ENCODE measurements at regions not wholly inside any gene's neighbourhood (a gene's known extent, or its start where the extent isn't known, plus 50 kb on each side); places are given as distances from the start of the nearest gene placed in this dataset.

GRCh38 chrX:20511792-20512191 is 245.1 kb upstream of the RPS6KA3 start:
- Mint-ChIP-seq H3K4me3 (no peak overlapping the region), H3K27ac (no peak overlapping the region), H3K36me3 (peaks cover 0 to 8% (median 0%) of the 10 kb centered on the region in 5 donors), H3K27me3 (peaks cover 0 to 23% (median 3%) of the 10 kb centered on the region in 5 donors), H3K4me1 (peaks cover 0 to 23% (median 0%) of the 10 kb centered on the region in 7 donors), H3K9me3 (peaks cover 0 to 5% (median 0%) of the 10 kb centered on the region in 11 donors)
- no peak overlapping the region for H3K27ac ChIP-seq (ENCODE audit: low read depth, low read length)
- intact Hi-C loops (cut with micrococcal nuclease): no loop called here
- no peaks in the 10 kb centered on the region for H3K27me3 ChIP-seq (ENCODE audit: control insufficient read depth in 2 of 2, insufficient read depth in 2 of 2, low read length in 2 of 2)
- ChIA-PET POLR2A (interaction anchor here (0.6 kb wide), 1 partner anchor 597 kb away, joined by 3 read pairs; no protein-coding TSS in a partner anchor), CTCF (interaction anchor here (0.5 kb wide), 1 partner anchor 796 kb away, joined by 3 read pairs; no protein-coding TSS in a partner anchor)
- no peaks in the 10 kb centered on the region for H3K4me1 ChIP-seq (ENCODE audit: control insufficient read depth in 2 of 2, insufficient read depth in 2 of 2, low read length in 2 of 2)
- no peaks in the 10 kb centered on the region for H3K9me3 ChIP-seq (ENCODE audit: control insufficient read depth in 2 of 3, low read length in 3 of 3)
- no peak overlapping the region for H3K4me3 ChIP-seq (ENCODE audit: low read length)
- DNase-seq (no peak), ATAC-seq (no peak)
- H3K36me3 ChIP-seq (ENCODE audit: control insufficient read depth in 2 of 3, insufficient read depth in 3 of 3, low read length in 3 of 3): no peaks in the 10 kb centered on the region

- Mint-ChIP-seq H3K27ac (no peak overlapping the region), H3K36me3 (peaks cover 0 to 5% (median 0%) of the 10 kb centered on the region in 5 donors), H3K9me3 (peaks cover 0 to 2% (median 0%) of the 10 kb centered on the region in 11 donors), H3K4me3 (no peak overlapping the region), H3K27me3 (peaks cover 0 to 35% (median 5%) of the 10 kb centered on the region in 5 donors), H3K4me1 (peaks cover 0 to 2% (median 0%) of the 10 kb centered on the region in 7 donors)
- Histone ChIP-seq H3K4me1 (ENCODE audit: control insufficient read depth in 2 of 2, insufficient read depth in 2 of 2, low read length in 2 of 2) (no peaks in the 10 kb centered on the region), H3K36me3 (ENCODE audit: control insufficient read depth in 2 of 3, insufficient read depth in 3 of 3, low read length in 3 of 3) (no peaks in the 10 kb centered on the region), H3K27me3 (ENCODE audit: control insufficient read depth in 2 of 2, insufficient read depth in 2 of 2, low read length in 2 of 2) (no peaks in the 10 kb centered on the region), H3K27ac (ENCODE audit: low read depth, low read length) (no peak overlapping the region), H3K9me3 (ENCODE audit: control insufficient read depth in 2 of 3, low read length in 3 of 3) (no peaks in the 10 kb centered on the region), H3K4me3 (ENCODE audit: low read length) (no peak overlapping the region)
- no peak for DNase-seq
- CTCF ChIA-PET: no interaction called here
- POLR2A ChIA-PET: no interaction called here
- intact Hi-C loops (cut with micrococcal nuclease): no loop called here
- no peak for ATAC-seq
These were observed 241.4 kb upstream of the RPS6KA3 start for GRCh38 chrX:20507901-20508620.

- H3K27ac ChIP-seq (ENCODE audit: low read depth, low read length): no peak overlapping the region
- Mint-ChIP-seq H3K4me3 (no peak overlapping the region), H3K9me3 (peaks cover 0 to 2% (median 0%) of the 10 kb centered on the region in 11 donors), H3K27ac (no peak overlapping the region), H3K4me1 (peaks cover 0 to 2% (median 0%) of the 10 kb centered on the region in 7 donors), H3K27me3 (peaks cover 0 to 44% (median 5%) of the 10 kb centered on the region in 5 donors), H3K36me3 (peaks cover 0 to 7% (median 0%) of the 10 kb centered on the region in 5 donors)
- ChIA-PET POLR2A (no interaction called here), CTCF (no interaction called here)
- intact Hi-C loops (cut with micrococcal nuclease): no loop called here
- H3K4me1 ChIP-seq (ENCODE audit: control insufficient read depth in 2 of 2, insufficient read depth in 2 of 2, low read length in 2 of 2): no peaks in the 10 kb centered on the region
- DNase-seq: no peak
- H3K36me3 ChIP-seq (ENCODE audit: control insufficient read depth in 2 of 3, insufficient read depth in 3 of 3, low read length in 3 of 3): no peaks in the 10 kb centered on the region
- H3K4me3 ChIP-seq (ENCODE audit: low read length): no peak overlapping the region
- H3K27me3 ChIP-seq (ENCODE audit: control insufficient read depth in 2 of 2, insufficient read depth in 2 of 2, low read length in 2 of 2): no peaks in the 10 kb centered on the region
- H3K9me3 ChIP-seq (ENCODE audit: control insufficient read depth in 2 of 3, low read length in 3 of 3): no peaks in the 10 kb centered on the region
- no peak for ATAC-seq
These were observed 240.0 kb upstream of the RPS6KA3 start for GRCh38 chrX:20506739-20507138.

GRCh38 chrX:20500949-20501348 is 234.2 kb upstream of the RPS6KA3 start:
- POLR2A ChIA-PET: no interaction called here
- intact Hi-C loops (cut with micrococcal nuclease): loop anchor here in 1 of 2 donors (5.0 kb wide), 1 partner anchor 49 kb away; no protein-coding TSS in a partner anchor

GRCh38 chrX:20500171-20500865 is 233.6 kb upstream of the RPS6KA3 start:
- intact Hi-C loops (cut with micrococcal nuclease): loop anchor here in 1 of 2 donors (5.0 kb wide), 1 partner anchor 48 kb away; no protein-coding TSS in a partner anchor
- Histone ChIP-seq H3K9me3 (ENCODE audit: control insufficient read depth in 2 of 3, low read length in 3 of 3) (no peaks in the 10 kb centered on the region), H3K4me1 (ENCODE audit: control insufficient read depth in 2 of 2, insufficient read depth in 2 of 2, low read length in 2 of 2) (no peaks in the 10 kb centered on the region), H3K27ac (ENCODE audit: low read depth, low read length) (no peak overlapping the region), H3K36me3 (ENCODE audit: control insufficient read depth in 2 of 3, insufficient read depth in 3 of 3, low read length in 3 of 3) (no peaks in the 10 kb centered on the region), H3K27me3 (ENCODE audit: control insufficient read depth in 2 of 2, insufficient read depth in 2 of 2, low read length in 2 of 2) (no peaks in the 10 kb centered on the region), H3K4me3 (ENCODE audit: low read length) (no peak overlapping the region)
- Mint-ChIP-seq H3K4me1 (peaks cover 4 to 25% (median 11%) of the 10 kb centered on the region in 7 donors), H3K4me3 (peak overlapping the region in 3 of 10 donors; percentile 12 to 75 (median 56)), H3K27ac (peak overlapping the region in 1 of 9 donors; percentile 41), H3K27me3 (peaks cover 0 to 48% (median 4%) of the 10 kb centered on the region in 5 donors), H3K36me3 (peaks cover 0 to 4% (median 0%) of the 10 kb centered on the region in 5 donors), H3K9me3 (peaks cover 0 to 3% (median 0%) of the 10 kb centered on the region in 11 donors)
- ATAC-seq (peak; percentile 32), DNase-seq (peak in 3 of 9 donors; percentile 3 to 15 (median 7))
- ChIA-PET POLR2A (interaction anchor here (1.0 kb wide), 1 partner anchor 27 kb away, joined by 3 read pairs; no protein-coding TSS in a partner anchor), CTCF (no interaction called here)

More at GRCh38 chrX:20500949-20501348, 234.2 kb upstream of the RPS6KA3 start:
- no peak for DNase-seq
- CTCF ChIA-PET: no interaction called here
- no peaks in the 10 kb centered on the region for H3K4me1 ChIP-seq (ENCODE audit: control insufficient read depth in 2 of 2, insufficient read depth in 2 of 2, low read length in 2 of 2)
- H3K27me3 ChIP-seq (ENCODE audit: control insufficient read depth in 2 of 2, insufficient read depth in 2 of 2, low read length in 2 of 2): no peaks in the 10 kb centered on the region
- H3K4me3 Mint-ChIP-seq: no peak overlapping the region
- peaks cover 0 to 3% (median 0%) of the 10 kb centered on the region in 11 donors for H3K9me3 Mint-ChIP-seq
- peaks cover 0 to 45% (median 4%) of the 10 kb centered on the region in 5 donors for H3K27me3 Mint-ChIP-seq
- no peaks in the 10 kb centered on the region for H3K36me3 ChIP-seq (ENCODE audit: control insufficient read depth in 2 of 3, insufficient read depth in 3 of 3, low read length in 3 of 3)
- peaks cover 0 to 4% (median 0%) of the 10 kb centered on the region in 5 donors for H3K36me3 Mint-ChIP-seq
- no peaks in the 10 kb centered on the region for H3K9me3 ChIP-seq (ENCODE audit: control insufficient read depth in 2 of 3, low read length in 3 of 3)
- no peak overlapping the region for H3K27ac ChIP-seq (ENCODE audit: low read depth, low read length)
- peaks cover 4 to 25% (median 11%) of the 10 kb centered on the region in 7 donors for H3K4me1 Mint-ChIP-seq
- H3K27ac Mint-ChIP-seq: no peak overlapping the region
- ATAC-seq: no peak
- H3K4me3 ChIP-seq (ENCODE audit: low read length): no peak overlapping the region

- Histone ChIP-seq H3K36me3 (ENCODE audit: control insufficient read depth in 2 of 3, insufficient read depth in 3 of 3, low read length in 3 of 3) (no peaks in the 10 kb centered on the region), H3K27me3 (ENCODE audit: control insufficient read depth in 2 of 2, insufficient read depth in 2 of 2, low read length in 2 of 2) (no peaks in the 10 kb centered on the region), H3K4me1 (ENCODE audit: control insufficient read depth in 2 of 2, insufficient read depth in 2 of 2, low read length in 2 of 2) (no peaks in the 10 kb centered on the region), H3K27ac (ENCODE audit: low read depth, low read length) (no peak overlapping the region), H3K4me3 (ENCODE audit: low read length) (no peak overlapping the region), H3K9me3 (ENCODE audit: control insufficient read depth in 2 of 3, low read length in 3 of 3) (no peaks in the 10 kb centered on the region)
- Mint-ChIP-seq H3K27me3 (peaks cover 0 to 49% (median 4%) of the 10 kb centered on the region in 5 donors), H3K4me1 (peaks cover 4 to 25% (median 11%) of the 10 kb centered on the region in 7 donors), H3K36me3 (peaks cover 0 to 4% (median 0%) of the 10 kb centered on the region in 5 donors), H3K4me3 (peak overlapping the region in 1 of 10 donors; percentile 75), H3K27ac (no peak overlapping the region), H3K9me3 (peaks cover 0 to 3% (median 0%) of the 10 kb centered on the region in 11 donors)
- no peak for ATAC-seq
- CTCF ChIA-PET: no interaction called here
- DNase-seq: no peak
- POLR2A ChIA-PET: interaction anchor here (1.0 kb wide), 1 partner anchor 27 kb away, joined by 3 read pairs; no protein-coding TSS in a partner anchor
- intact Hi-C loops (cut with micrococcal nuclease): loop anchor here in 1 of 2 donors (5.0 kb wide), 1 partner anchor 47 kb away; no protein-coding TSS in a partner anchor
These were observed 233.1 kb upstream of the RPS6KA3 start for GRCh38 chrX:20499763-20500162.
